Muscle of back (tissue), 3 donors: ENCODE measurements at regions not wholly inside any gene's neighbourhood (a gene's known extent, or its start where the extent isn't known, plus 50 kb on each side); places are given as distances from the start of the nearest gene placed in this dataset.
"Not testable (repeated sequence)": the region's sequence is repeated elsewhere in the genome, so short reads cannot be mapped to it uniquely, and the experiment has no call there.

Source experiments
- DNase-seq, 3 donors: peaks; one replicate each; pipeline versions ENCODE4 v3.0.0 to v3.0.0-alpha.2; 2013

GRCh38 chr7:110283056-110283455, 807.9 kb upstream of the LRRN3 start:
- DNase-seq = no peak

GRCh38 chr7:110291430-110291829, 799.5 kb upstream of the LRRN3 start:
- DNase-seq = no peak

GRCh38 chr7:110296321-110296720, 794.6 kb upstream of the LRRN3 start:
- no peak for DNase-seq

GRCh38 chr7:110307776-110308175, 783.2 kb upstream of the LRRN3 start:
- no peak for DNase-seq

GRCh38 chr7:110308791-110309190, 782.1 kb upstream of the LRRN3 start:
- DNase-seq = no peak

- no peak for DNase-seq
Observed at GRCh38 chr7:110309941-110310340, 781.0 kb upstream of the LRRN3 start.

- DNase-seq = no peak
Observed at GRCh38 chr7:110311556-110311955, 779.4 kb upstream of the LRRN3 start.

- DNase-seq = peak in 2 of 3 donors; percentile 1 to 8
Observed at GRCh38 chr7:110317541-110318265, 773.2 kb upstream of the LRRN3 start.

GRCh38 chr7:110320285-110320684, 770.6 kb upstream of the LRRN3 start:
- DNase-seq = not testable (repeated sequence)

GRCh38 chr7:110322796-110323195, 768.1 kb upstream of the LRRN3 start:
- DNase-seq = no peak

- DNase-seq = no peak
Observed at GRCh38 chr7:110326966-110327365, 764.0 kb upstream of the LRRN3 start.

GRCh38 chr7:110336423-110336822, 754.5 kb upstream of the LRRN3 start:
- no peak for DNase-seq

- no peak for DNase-seq
Observed at GRCh38 chr7:110337646-110338045, 753.3 kb upstream of the LRRN3 start.

GRCh38 chr7:110347081-110347480, 743.8 kb upstream of the LRRN3 start:
- DNase-seq = peak in 1 of 3 donors; percentile 9

GRCh38 chr7:110356438-110356837, 734.5 kb upstream of the LRRN3 start:
- no peak for DNase-seq

- no peak for DNase-seq
Observed at GRCh38 chr7:110358028-110358427, 732.9 kb upstream of the LRRN3 start.

- DNase-seq = no peak
Observed at GRCh38 chr7:110371709-110372108, 719.2 kb upstream of the LRRN3 start.

- no peak for DNase-seq
Observed at GRCh38 chr7:110372685-110373084, 718.2 kb upstream of the LRRN3 start.

GRCh38 chr7:110373416-110373815, 717.5 kb upstream of the LRRN3 start:
- DNase-seq = no peak

GRCh38 chr7:110373859-110374258, 717.1 kb upstream of the LRRN3 start:
- DNase-seq = no peak

- DNase-seq = no peak
Observed at GRCh38 chr7:110375068-110375467, 715.9 kb upstream of the LRRN3 start.

- no peak for DNase-seq
Observed at GRCh38 chr7:110382736-110383135, 708.2 kb upstream of the LRRN3 start.

GRCh38 chr7:110386006-110386405, 704.9 kb upstream of the LRRN3 start:
- DNase-seq = no peak

- no peak for DNase-seq
Observed at GRCh38 chr7:110386913-110387312, 704.0 kb upstream of the LRRN3 start.
